DMS153 treated with DMSO at 0.1 percent for 48 hours (cell line): ENCODE measurements at regions not wholly inside any gene's neighbourhood (a gene's known extent, or its start where the extent isn't known, plus 50 kb on each side); places are given as distances from the start of the nearest gene placed in this dataset.

Experiments used
- DNase-seq: peaks from one replicate; lab custom pipeline; 2025; ENCODE audit not compliant: unreplicated experiment; lab: John Stamatoyannopoulos, UW

- no peak for DNase-seq
Observed at GRCh38 chr10:29694121-29694520, 59.4 kb upstream of the SVIL start.

- DNase-seq, result no peak
Observed at GRCh38 chr10:29692121-29692539, 57.4 kb upstream of the SVIL start.

- no peak for DNase-seq
Observed at GRCh38 chr10:29691564-29692072, 56.8 kb upstream of the SVIL start.

GRCh38 chr10:29689001-29689400 is 54.2 kb upstream of the SVIL start:
- DNase-seq, result no peak

GRCh38 chr10:29688230-29688661 is 53.5 kb upstream of the SVIL start:
- no peak for DNase-seq

GRCh38 chr10:29687421-29688164 is 52.8 kb upstream of the SVIL start:
- no peak for DNase-seq

GRCh38 chr10:29685506-29685905 is 50.7 kb upstream of the SVIL start:
- DNase-seq, result no peak
